WTC11 (cell line): ENCODE measurements at regions not wholly inside any gene's neighbourhood (a gene's known extent, or its start where the extent isn't known, plus 50 kb on each side); places are given as distances from the start of the nearest gene placed in this dataset.

Source experiments
- ATAC-seq: fragments of 200-7000 bp; cut with Tn5 transposase; 2 replicates; pipeline ENCODE4 v1.10.0; 2021; ENCODE audit warnings: mild to moderate bottlenecking, moderate library complexity
- CTCF ChIA-PET: fragments of 300-600 bp; sonication (Branson Sonifier 250); formaldehyde crosslinking; loops from one replicate; lab custom pipeline; 2021; ENCODE audit warnings: antibody characterized with exemption; lab: Charles Lee
- POLR2A ChIA-PET: fragments of 350-600 bp; sonication (Branson Sonifier 250); formaldehyde crosslinking; loops from one replicate; lab custom pipeline; 2021; ENCODE audit warnings: antibody characterized with exemption; lab: Charles Lee
- DNase-seq: peaks from one replicate; pipeline ENCODE4 v3.0.0; 2021; ENCODE audit warnings: low spot score
- H3K27ac Mint-ChIP-seq: 2 replicates; pipeline ENCODE4 v1.8.0; 2021; ENCODE audit warnings: mixed read lengths
- H3K27me3 Mint-ChIP-seq: 2 replicates; pipeline ENCODE4 v1.8.0; 2021; ENCODE audit warnings: low read depth, mild to moderate bottlenecking, moderate library complexity, mixed read lengths
- H3K36me3 Mint-ChIP-seq: 2 replicates; pipeline ENCODE4 v1.8.0; 2021; ENCODE audit warnings: mixed read lengths
- H3K4me1 Mint-ChIP-seq: 2 replicates; pipeline ENCODE4 v1.8.0; 2022; ENCODE audit warnings: mixed read lengths
- H3K4me3 Mint-ChIP-seq: 2 replicates; pipeline ENCODE4 v1.8.0; 2021; ENCODE audit warnings: mild to moderate bottlenecking, moderate library complexity, mixed read lengths
- H3K9me3 Mint-ChIP-seq: 2 replicates; pipeline ENCODE4 v1.8.0; 2021; ENCODE audit warnings: mixed read lengths
- CREB1 ChIP-seq: sonication (generic); formaldehyde crosslinking; IDR thresholded peaks from 2 replicates; pipeline ENCODE4 v1.8.0; 2023; ENCODE audit warnings: mild to moderate bottlenecking, missing genetic modification reagents
- EMX1 ChIP-seq: fragments of 250-450 bp; sonication (Bioruptor Pico); IDR thresholded peaks from 2 replicates; pipeline ENCODE4 v1.8.0; 2021; ENCODE audit warnings: mild to moderate bottlenecking
- NR3C1 ChIP-seq: sonication (generic); formaldehyde crosslinking; conservative IDR thresholded peaks from 2 replicates; pipeline ENCODE4 v1.8.1; 2023; ENCODE audit warnings: low read depth, mild to moderate bottlenecking, missing genetic modification reagents
- OVOL2 ChIP-seq: fragments of 250-450 bp; sonication (Bioruptor Pico); IDR thresholded peaks from 2 replicates; pipeline ENCODE4 v1.9.0; 2021; ENCODE audit warnings: mild to moderate bottlenecking, borderline replicate concordance
- PRDM15 ChIP-seq: sonication (generic); formaldehyde crosslinking; IDR thresholded peaks from 2 replicates; pipeline ENCODE4 v1.8.0; 2022; ENCODE audit warnings: missing genetic modification reagents
- PREB ChIP-seq: sonication (generic); formaldehyde crosslinking; IDR thresholded peaks from 2 replicates; pipeline ENCODE4 v1.8.1; 2022; ENCODE audit warnings: mild to moderate bottlenecking, missing genetic modification reagents, moderate library complexity, borderline replicate concordance
- PRRX2 ChIP-seq: fragments of 250-450 bp; sonication (Bioruptor Pico); IDR thresholded peaks from 2 replicates; pipeline ENCODE4 v1.8.0; 2021; ENCODE audit warnings: mild to moderate bottlenecking
- RORB ChIP-seq: fragments of 250-450 bp; sonication (Bioruptor Pico); IDR thresholded peaks from 2 replicates; pipeline ENCODE4 v1.9.0; 2021; ENCODE audit warnings: mild to moderate bottlenecking
- TEAD1 ChIP-seq: sonication (generic); formaldehyde crosslinking; IDR thresholded peaks from 2 replicates; pipeline ENCODE4 v1.8.0; 2022; ENCODE audit warnings: mild to moderate bottlenecking, missing genetic modification reagents
- TP53 ChIP-seq: sonication (generic); formaldehyde crosslinking; IDR thresholded peaks from 2 replicates; pipeline ENCODE4 v1.8.1; 2023; ENCODE audit warnings: mild to moderate bottlenecking, missing genetic modification reagents
- USF1 ChIP-seq: sonication (generic); formaldehyde crosslinking; IDR thresholded peaks from 2 replicates; pipeline ENCODE4 v1.8.0; 2022; ENCODE audit warnings: mild to moderate bottlenecking, missing genetic modification reagents
- ZNF121 ChIP-seq: sonication (generic); formaldehyde crosslinking; IDR thresholded peaks from 2 replicates; pipeline ENCODE4 v1.8.0; 2023; ENCODE audit warnings: missing genetic modification reagents
- ZNF423 ChIP-seq: fragments of 250-450 bp; sonication (Bioruptor Pico); IDR thresholded peaks from 2 replicates; pipeline ENCODE4 v2.1.2; 2022; ENCODE audit warnings: mild to moderate bottlenecking, moderate library complexity
- TF ChIP-seq, protein P1 (sequence below): fragments of 250-450 bp; sonication (Bioruptor Pico); IDR thresholded peaks from 2 replicates; pipeline ENCODE4 v1.9.0; 2021; ENCODE audit warnings: mild to moderate bottlenecking, borderline replicate concordance
- TF ChIP-seq, protein P2 (sequence below): sonication (generic); formaldehyde crosslinking; conservative IDR thresholded peaks from 2 replicates; pipeline ENCODE4 v1.8.1; 2022; ENCODE audit warnings: mild to moderate bottlenecking, missing genetic modification reagents
- TF ChIP-seq, protein P3 (sequence below): fragments of 250-450 bp; sonication (Bioruptor Pico); IDR thresholded peaks from 2 replicates; pipeline ENCODE4 v1.8.0; 2021; ENCODE audit warnings: mild to moderate bottlenecking

DNA sequence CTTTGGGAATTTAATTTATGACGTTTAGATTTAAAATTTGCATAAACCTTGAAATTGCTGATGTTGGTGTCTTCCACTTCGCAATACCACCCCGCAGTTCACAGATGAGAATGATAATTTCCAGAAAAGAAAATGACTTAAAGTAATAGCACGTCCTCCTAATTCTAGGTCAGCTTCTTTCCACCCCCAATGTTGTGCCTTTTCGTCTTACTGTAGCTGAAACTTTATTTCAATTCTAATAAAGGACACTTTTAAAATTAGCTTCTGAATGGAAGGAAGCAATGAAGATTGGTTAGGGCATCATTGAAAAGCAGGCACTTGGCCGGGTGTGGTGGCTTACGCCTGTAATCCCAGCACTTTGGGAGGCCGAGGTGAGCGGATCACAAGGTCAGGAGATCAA, 107.4 kb downstream of the MYCN start:
- CTCF ChIA-PET = interaction anchor here (0.7 kb wide), 1 partner anchor 363 kb away, joined by 3 read pairs; no protein-coding TSS in a partner anchor
- POLR2A ChIA-PET = no interaction called here
- Mint-ChIP-seq H3K9me3 (peaks cover 4% of the 10 kb centered on the region; the same call in 1 of the 2 replicates), H3K27ac (no peak overlapping the region), H3K27me3 (no peaks in the 10 kb centered on the region; the same call in none of the 2 replicates), H3K36me3 (no peaks in the 10 kb centered on the region), H3K4me3 (no peak overlapping the region), H3K4me1 (peaks cover 25% of the 10 kb centered on the region)
- no peak for ATAC-seq
- TF ChIP-seq PRDM15 (CRISPR knock-in tag) (no peak), CREB1 (CRISPR knock-in tag) (no peak), EMX1 (CRISPR knock-in tag) (no peak), RORB (CRISPR knock-in tag) (no peak), PRRX2 (no peak), NR3C1 (no peak), PREB (CRISPR knock-in tag) (no peak), USF1 (CRISPR knock-in tag) (no peak), ZNF121 (no peak), TP53 (CRISPR knock-in tag) (no peak), ZNF423 (CRISPR knock-in tag) (no peak), TEAD1 (CRISPR knock-in tag) (no peak), OVOL2 (no peak)
- TF ChIP-seq, protein P1, sequence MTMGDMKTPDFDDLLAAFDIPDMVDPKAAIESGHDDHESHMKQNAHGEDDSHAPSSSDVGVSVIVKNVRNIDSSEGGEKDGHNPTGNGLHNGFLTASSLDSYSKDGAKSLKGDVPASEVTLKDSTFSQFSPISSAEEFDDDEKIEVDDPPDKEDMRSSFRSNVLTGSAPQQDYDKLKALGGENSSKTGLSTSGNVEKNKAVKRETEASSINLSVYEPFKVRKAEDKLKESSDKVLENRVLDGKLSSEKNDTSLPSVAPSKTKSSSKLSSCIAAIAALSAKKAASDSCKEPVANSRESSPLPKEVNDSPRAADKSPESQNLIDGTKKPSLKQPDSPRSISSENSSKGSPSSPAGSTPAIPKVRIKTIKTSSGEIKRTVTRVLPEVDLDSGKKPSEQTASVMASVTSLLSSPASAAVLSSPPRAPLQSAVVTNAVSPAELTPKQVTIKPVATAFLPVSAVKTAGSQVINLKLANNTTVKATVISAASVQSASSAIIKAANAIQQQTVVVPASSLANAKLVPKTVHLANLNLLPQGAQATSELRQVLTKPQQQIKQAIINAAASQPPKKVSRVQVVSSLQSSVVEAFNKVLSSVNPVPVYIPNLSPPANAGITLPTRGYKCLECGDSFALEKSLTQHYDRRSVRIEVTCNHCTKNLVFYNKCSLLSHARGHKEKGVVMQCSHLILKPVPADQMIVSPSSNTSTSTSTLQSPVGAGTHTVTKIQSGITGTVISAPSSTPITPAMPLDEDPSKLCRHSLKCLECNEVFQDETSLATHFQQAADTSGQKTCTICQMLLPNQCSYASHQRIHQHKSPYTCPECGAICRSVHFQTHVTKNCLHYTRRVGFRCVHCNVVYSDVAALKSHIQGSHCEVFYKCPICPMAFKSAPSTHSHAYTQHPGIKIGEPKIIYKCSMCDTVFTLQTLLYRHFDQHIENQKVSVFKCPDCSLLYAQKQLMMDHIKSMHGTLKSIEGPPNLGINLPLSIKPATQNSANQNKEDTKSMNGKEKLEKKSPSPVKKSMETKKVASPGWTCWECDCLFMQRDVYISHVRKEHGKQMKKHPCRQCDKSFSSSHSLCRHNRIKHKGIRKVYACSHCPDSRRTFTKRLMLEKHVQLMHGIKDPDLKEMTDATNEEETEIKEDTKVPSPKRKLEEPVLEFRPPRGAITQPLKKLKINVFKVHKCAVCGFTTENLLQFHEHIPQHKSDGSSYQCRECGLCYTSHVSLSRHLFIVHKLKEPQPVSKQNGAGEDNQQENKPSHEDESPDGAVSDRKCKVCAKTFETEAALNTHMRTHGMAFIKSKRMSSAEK (CRISPR knock-in tag) = no peak
- TF ChIP-seq, protein P2, sequence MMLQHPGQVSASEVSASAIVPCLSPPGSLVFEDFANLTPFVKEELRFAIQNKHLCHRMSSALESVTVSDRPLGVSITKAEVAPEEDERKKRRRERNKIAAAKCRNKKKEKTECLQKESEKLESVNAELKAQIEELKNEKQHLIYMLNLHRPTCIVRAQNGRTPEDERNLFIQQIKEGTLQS (CRISPR knock-in tag) = no peak
- TF ChIP-seq, protein P3, sequence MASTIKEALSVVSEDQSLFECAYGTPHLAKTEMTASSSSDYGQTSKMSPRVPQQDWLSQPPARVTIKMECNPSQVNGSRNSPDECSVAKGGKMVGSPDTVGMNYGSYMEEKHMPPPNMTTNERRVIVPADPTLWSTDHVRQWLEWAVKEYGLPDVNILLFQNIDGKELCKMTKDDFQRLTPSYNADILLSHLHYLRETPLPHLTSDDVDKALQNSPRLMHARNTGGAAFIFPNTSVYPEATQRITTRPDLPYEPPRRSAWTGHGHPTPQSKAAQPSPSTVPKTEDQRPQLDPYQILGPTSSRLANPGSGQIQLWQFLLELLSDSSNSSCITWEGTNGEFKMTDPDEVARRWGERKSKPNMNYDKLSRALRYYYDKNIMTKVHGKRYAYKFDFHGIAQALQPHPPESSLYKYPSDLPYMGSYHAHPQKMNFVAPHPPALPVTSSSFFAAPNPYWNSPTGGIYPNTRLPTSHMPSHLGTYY (CRISPR knock-in tag) = no peak
- DNase-seq = no peak
